Stimulated activated CD8-positive, alpha-beta memory T cell treated with anti-CD3 and anti-CD28 coated beads, Interleukin-2, amount 100 ng/mL, for 48 hours (primary cell): ENCODE measurements at regions not wholly inside any gene's neighbourhood (a gene's known extent, or its start where the extent isn't known, plus 50 kb on each side); places are given as distances from the start of the nearest gene placed in this dataset.

Experiments
- DNase-seq, 2 donors: peaks; one replicate each; pipeline ENCODE4 v3.0.0-alpha.2; 2020; ENCODE audit warnings: low read depth in 2 of 2

- no peak for DNase-seq
Measured at GRCh38 chr18:40380686-40381439, 1574.2 kb upstream of the PIK3C3 start.

- DNase-seq, result no peak
Measured at GRCh38 chr18:40375837-40376236, 1579.2 kb upstream of the PIK3C3 start.

- no peak for DNase-seq
Measured at GRCh38 chr18:40371673-40372072, 1583.4 kb upstream of the PIK3C3 start.

- no peak for DNase-seq
Measured at GRCh38 chr18:40367576-40367975, 1587.5 kb upstream of the PIK3C3 start.

- DNase-seq, result no peak
Measured at GRCh38 chr18:40366521-40366920, 1588.5 kb upstream of the PIK3C3 start.

- no peak for DNase-seq
Measured at GRCh38 chr18:40365526-40365925, 1589.5 kb upstream of the PIK3C3 start.

- no peak for DNase-seq
Measured at GRCh38 chr18:40360558-40360957, 1594.5 kb upstream of the PIK3C3 start.

GRCh38 chr18:40357536-40357935, 1597.5 kb upstream of the PIK3C3 start:
- no peak for DNase-seq

GRCh38 chr18:40356168-40356567, 1598.9 kb upstream of the PIK3C3 start:
- DNase-seq, result no peak

- no peak for DNase-seq
Measured at GRCh38 chr18:40355726-40356125, 1599.3 kb upstream of the PIK3C3 start.

- no peak for DNase-seq
Measured at GRCh38 chr18:40348196-40348595, 1606.8 kb upstream of the PIK3C3 start.

- DNase-seq, result no peak
Measured at GRCh38 chr18:40347261-40347660, 1607.8 kb upstream of the PIK3C3 start.

- DNase-seq, result no peak
Measured at GRCh38 chr18:40346146-40346545, 1608.9 kb upstream of the PIK3C3 start.

GRCh38 chr18:40341701-40342100, 1613.3 kb upstream of the PIK3C3 start:
- DNase-seq, result no peak

GRCh38 chr18:40338284-40338683, 1616.8 kb upstream of the PIK3C3 start:
- DNase-seq, result no peak

GRCh38 chr18:40326985-40327384, 1628.0 kb upstream of the PIK3C3 start:
- no peak for DNase-seq

GRCh38 chr18:40325988-40326387, 1629.0 kb upstream of the PIK3C3 start:
- no peak for DNase-seq

- no peak for DNase-seq
Measured at GRCh38 chr18:40314199-40314598, 1640.8 kb upstream of the PIK3C3 start.

GRCh38 chr18:40313030-40313642, 1641.9 kb upstream of the PIK3C3 start:
- DNase-seq, result no peak

GRCh38 chr18:40307627-40308026, 1647.4 kb upstream of the PIK3C3 start:
- DNase-seq, result no peak

- DNase-seq, result no peak
Measured at GRCh38 chr18:40296717-40297413, 1658.2 kb upstream of the PIK3C3 start.

- DNase-seq, result no peak
Measured at GRCh38 chr18:40292985-40293710, 1661.9 kb upstream of the PIK3C3 start.
